Omental fat pad (tissue), 3 donors: ENCODE measurements at regions not wholly inside any gene's neighbourhood (a gene's known extent, or its start where the extent isn't known, plus 50 kb on each side); places are given as distances from the start of the nearest gene placed in this dataset.

Experiments
- ATAC-seq: fragments of 150-250 bp; one replicate; pipeline ENCODE4 v1.9.1; 2016; ENCODE audit warnings: mild to moderate bottlenecking, moderate library complexity; ENCODE audit not compliant: low FRiP score
- DNase-seq: peaks from one replicate; pipeline ENCODE4 v3.0.0-alpha.2; 2019; ENCODE audit warnings: low spot score
- CTCF ChIP-seq, 3 donors: fragments of 450-650 bp; IDR thresholded peaks; one replicate each; pipeline ENCODE4 v1.5.1; 2016 to 2017; ENCODE audit warnings: antibody characterized with exemption in 3 of 3, mild to moderate bottlenecking in 3 of 3, moderate library complexity in 2 of 3

- ATAC-seq (no peak), DNase-seq (no peak)
- no peak for TF ChIP-seq CTCF (IDR thresholded peaks at IDR 0.05)
Measured at GRCh38 chr7:46156853-46157252, 235.8 kb upstream of the IGFBP3 start.

GRCh38 chr7:46156086-46156485 lies 235.0 kb upstream of the IGFBP3 start:
- TF ChIP-seq CTCF (IDR thresholded peaks at IDR 0.05) = no peak
- ATAC-seq (no peak), DNase-seq (no peak)

GRCh38 chr7:46155367-46155766 lies 234.3 kb upstream of the IGFBP3 start:
- DNase-seq (no peak), ATAC-seq (no peak)
- no peak for TF ChIP-seq CTCF (IDR thresholded peaks at IDR 0.05)

- no peak for TF ChIP-seq CTCF (IDR thresholded peaks at IDR 0.05)
- DNase-seq = no peak
- peak; percentile 67 for ATAC-seq
Measured at GRCh38 chr7:46153951-46154787, 233.1 kb upstream of the IGFBP3 start.

GRCh38 chr7:46153583-46153950 lies 232.5 kb upstream of the IGFBP3 start:
- no peak for ATAC-seq
- no peak for TF ChIP-seq CTCF (IDR thresholded peaks at IDR 0.05)
- DNase-seq = no peak

GRCh38 chr7:46152696-46153095 lies 231.6 kb upstream of the IGFBP3 start:
- no peak for DNase-seq
- no peak for TF ChIP-seq CTCF (IDR thresholded peaks at IDR 0.05)

GRCh38 chr7:46150721-46151120 lies 229.6 kb upstream of the IGFBP3 start:
- ATAC-seq = no peak
- no peak for DNase-seq
- no peak for TF ChIP-seq CTCF (IDR thresholded peaks at IDR 0.05)

More at GRCh38 chr7:46152696-46153095, 231.6 kb upstream of the IGFBP3 start:
- no peak for ATAC-seq
